ENCODE measurements at regions not wholly inside any gene's neighbourhood (a gene's known extent, or its start where the extent isn't known, plus 50 kb on each side); places are given as distances from the start of the nearest gene placed in this dataset.
A peak's percentile ranks its signal among the peaks of the same experiment; 100 is the strongest.

GRCh38 chr13:22655106-22655852, 525.5 kb upstream of the SGCG start:
- DNase-seq (ENCODE audit: low spot score), result no peak

GRCh38 chr13:22662771-22663170, 518.0 kb upstream of the SGCG start:
- DNase-seq (ENCODE audit: low spot score), result no peak

GRCh38 chr13:22665506-22665905, 515.3 kb upstream of the SGCG start:
- no peak for DNase-seq (ENCODE audit: low spot score)

- no peak for DNase-seq (ENCODE audit: low spot score)
Measured at GRCh38 chr13:22690756-22691155, 490.0 kb upstream of the SGCG start.

- DNase-seq (ENCODE audit: low spot score), result no peak
Measured at GRCh38 chr13:22693691-22694090, 487.1 kb upstream of the SGCG start.

GRCh38 chr13:22696433-22696832, 484.3 kb upstream of the SGCG start:
- DNase-seq (ENCODE audit: low spot score), result no peak

- no peak for DNase-seq (ENCODE audit: low spot score)
Measured at GRCh38 chr13:22698467-22698866, 482.3 kb upstream of the SGCG start.

- DNase-seq (ENCODE audit: low spot score), result no peak
Measured at GRCh38 chr13:22700246-22700887, 480.4 kb upstream of the SGCG start.

GRCh38 chr13:22703601-22704209, 477.1 kb upstream of the SGCG start:
- no peak for DNase-seq (ENCODE audit: low spot score)

GRCh38 chr13:22707946-22708345, 472.8 kb upstream of the SGCG start:
- no peak for DNase-seq (ENCODE audit: low spot score)

GRCh38 chr13:22717036-22717435, 463.7 kb upstream of the SGCG start:
- peak; percentile 67 for DNase-seq (ENCODE audit: low spot score)

GRCh38 chr13:22726726-22727125, 454.1 kb upstream of the SGCG start:
- DNase-seq (ENCODE audit: low spot score), result no peak

- no peak for DNase-seq (ENCODE audit: low spot score)
Measured at GRCh38 chr13:22735011-22735995, 445.5 kb upstream of the SGCG start.

GRCh38 chr13:22736084-22736767, 444.6 kb upstream of the SGCG start:
- DNase-seq (ENCODE audit: low spot score), result no peak

- no peak for DNase-seq (ENCODE audit: low spot score)
Measured at GRCh38 chr13:22736768-22737092, 444.0 kb upstream of the SGCG start.

GRCh38 chr13:22738357-22738756, 442.4 kb upstream of the SGCG start:
- no peak for DNase-seq (ENCODE audit: low spot score)

- DNase-seq (ENCODE audit: low spot score), result no peak
Measured at GRCh38 chr13:22740264-22740663, 440.5 kb upstream of the SGCG start.

- DNase-seq (ENCODE audit: low spot score), result no peak
Measured at GRCh38 chr13:22744688-22745452, 435.9 kb upstream of the SGCG start.

- no peak for DNase-seq (ENCODE audit: low spot score)
Measured at GRCh38 chr13:22748866-22749577, 431.8 kb upstream of the SGCG start.

GRCh38 chr13:22749626-22750025, 431.2 kb upstream of the SGCG start:
- DNase-seq (ENCODE audit: low spot score), result no peak

Measured in Ammon's horn (tissue), 1 donor.